Stomach smooth muscle (tissue), 2 donors: ENCODE measurements at regions not wholly inside any gene's neighbourhood (a gene's known extent, or its start where the extent isn't known, plus 50 kb on each side); places are given as distances from the start of the nearest gene placed in this dataset.

Experiments used
- H3K27ac ChIP-seq: one replicate; pipeline ENCODE4 v1.7.0; 2013; ENCODE audit warnings: mild to moderate bottlenecking, low read length, inconsistent platforms
- H3K27me3 ChIP-seq, 2 donors: one replicate each; pipeline ENCODE4 v1.7.0; 2013; ENCODE audit warnings: low read length in 2 of 2; ENCODE audit not compliant: insufficient read depth in 2 of 2, control insufficient read depth in 1 of 2
- H3K36me3 ChIP-seq, 2 donors: one replicate each; pipeline ENCODE4 v1.7.0; 2013; ENCODE audit warnings: low read length in 2 of 2; ENCODE audit not compliant: control insufficient read depth in 2 of 2, insufficient read depth in 2 of 2
- H3K4me1 ChIP-seq: one replicate; pipeline ENCODE4 v1.7.0; 2013; ENCODE audit warnings: low read length; ENCODE audit not compliant: control insufficient read depth, insufficient read depth
- H3K4me3 ChIP-seq, 2 donors: one replicate each; pipeline ENCODE4 v1.7.0; 2013; ENCODE audit warnings: low read length in 2 of 2
- H3K9ac ChIP-seq, 2 donors: one replicate each; pipeline ENCODE4 v1.7.0; 2013; ENCODE audit warnings: low read length in 2 of 2, mild to moderate bottlenecking in 1 of 2
- H3K9me3 ChIP-seq, 2 donors: one replicate each; pipeline ENCODE4 v1.7.0; 2013; ENCODE audit warnings: low read length in 2 of 2; ENCODE audit not compliant: control insufficient read depth in 2 of 2
- donor health status: healthy.
- donor health status: Pancreatic carcinoma.

- Histone ChIP-seq H3K4me1 (peaks cover 3% of the 10 kb centered on the region), H3K9me3 (no peaks in the 10 kb centered on the region), H3K9ac (no peak overlapping the region), H3K27ac (no peak overlapping the region), H3K4me3 (no peak overlapping the region), H3K36me3 (no peaks in the 10 kb centered on the region), H3K27me3 (no peaks in the 10 kb centered on the region)
These were observed 193.2 kb downstream of the DAD1 start for GRCh38 chr14:22395803-22396202.

- no peak overlapping the region for H3K9ac ChIP-seq
- H3K4me1 ChIP-seq: peaks cover 3% of the 10 kb centered on the region
- H3K27ac ChIP-seq: no peak overlapping the region
- no peaks in the 10 kb centered on the region for H3K9me3 ChIP-seq
- H3K27me3 ChIP-seq: no peaks in the 10 kb centered on the region
- H3K36me3 ChIP-seq: no peaks in the 10 kb centered on the region
- no peak overlapping the region for H3K4me3 ChIP-seq
These were observed 194.4 kb downstream of the DAD1 start for GRCh38 chr14:22394616-22395015.

- Histone ChIP-seq H3K27me3 (peaks cover 0 to 2% of the 10 kb centered on the region in 2 donors), H3K27ac (no peak overlapping the region), H3K4me3 (no peak overlapping the region), H3K36me3 (no peaks in the 10 kb centered on the region), H3K9me3 (no peaks in the 10 kb centered on the region), H3K9ac (no peak overlapping the region), H3K4me1 (peaks cover 3% of the 10 kb centered on the region)
These were observed 195.2 kb downstream of the DAD1 start for GRCh38 chr14:22393796-22394195.

GRCh38 chr14:22391908-22392565 is 197.0 kb downstream of the DAD1 start:
- peaks cover 0 to 3% of the 10 kb centered on the region in 2 donors for H3K27me3 ChIP-seq
- no peaks in the 10 kb centered on the region for H3K36me3 ChIP-seq
- no peaks in the 10 kb centered on the region for H3K9me3 ChIP-seq
- peaks cover 13% of the 10 kb centered on the region for H3K4me1 ChIP-seq
- H3K27ac ChIP-seq: no peak overlapping the region
- no peak overlapping the region for H3K4me3 ChIP-seq
- H3K9ac ChIP-seq: no peak overlapping the region

GRCh38 chr14:22390824-22391461 is 198.1 kb downstream of the DAD1 start:
- peaks cover 13% of the 10 kb centered on the region for H3K4me1 ChIP-seq
- peaks cover 0 to 3% of the 10 kb centered on the region in 2 donors for H3K27me3 ChIP-seq
- no peak overlapping the region for H3K4me3 ChIP-seq
- H3K36me3 ChIP-seq: no peaks in the 10 kb centered on the region
- no peak overlapping the region for H3K27ac ChIP-seq
- H3K9ac ChIP-seq: no peak overlapping the region
- H3K9me3 ChIP-seq: no peaks in the 10 kb centered on the region

GRCh38 chr14:22390195-22390594 is 198.8 kb downstream of the DAD1 start:
- Histone ChIP-seq H3K36me3 (no peaks in the 10 kb centered on the region), H3K27me3 (peaks cover 0 to 3% of the 10 kb centered on the region in 2 donors), H3K27ac (no peak overlapping the region), H3K4me1 (peaks cover 13% of the 10 kb centered on the region), H3K4me3 (no peak overlapping the region), H3K9me3 (no peaks in the 10 kb centered on the region), H3K9ac (no peak overlapping the region)

- Histone ChIP-seq H3K4me3 (no peak overlapping the region), H3K27ac (no peak overlapping the region), H3K4me1 (peaks cover 13% of the 10 kb centered on the region)
These were observed 200.1 kb downstream of the DAD1 start for GRCh38 chr14:22388669-22389595.

GRCh38 chr14:22387776-22388241 is 201.2 kb downstream of the DAD1 start:
- H3K9me3 ChIP-seq: no peaks in the 10 kb centered on the region
- H3K4me3 ChIP-seq: peak overlapping the region in 1 of 2 donors; percentile 22
- H3K27ac ChIP-seq: no peak overlapping the region
- peaks cover 0 to 3% of the 10 kb centered on the region in 2 donors for H3K27me3 ChIP-seq
- H3K9ac ChIP-seq: no peak overlapping the region
- H3K36me3 ChIP-seq: no peaks in the 10 kb centered on the region
- H3K4me1 ChIP-seq: peaks cover 13% of the 10 kb centered on the region

More at GRCh38 chr14:22388669-22389595, 200.1 kb downstream of the DAD1 start:
- Histone ChIP-seq H3K27me3 (peaks cover 0 to 3% of the 10 kb centered on the region in 2 donors), H3K9me3 (no peaks in the 10 kb centered on the region), H3K9ac (no peak overlapping the region), H3K36me3 (no peaks in the 10 kb centered on the region)

- peak overlapping the region in 1 of 2 donors; percentile 22 for H3K4me3 ChIP-seq
- no peaks in the 10 kb centered on the region for H3K36me3 ChIP-seq
- H3K9ac ChIP-seq: no peak overlapping the region
These were observed 201.9 kb downstream of the DAD1 start for GRCh38 chr14:22386924-22387775.

More at GRCh38 chr14:22386924-22387775, 201.9 kb downstream of the DAD1 start:
- Histone ChIP-seq H3K27ac (no peak overlapping the region), H3K27me3 (peaks cover 0 to 3% of the 10 kb centered on the region in 2 donors), H3K4me1 (peaks cover 12% of the 10 kb centered on the region), H3K9me3 (no peaks in the 10 kb centered on the region)
